ENCODE measurements at regions not wholly inside any gene's neighbourhood (a gene's known extent, or its start where the extent isn't known, plus 50 kb on each side); places are given as distances from the start of the nearest gene placed in this dataset.
"Not testable (repeated sequence)": the region's sequence is repeated elsewhere in the genome, so short reads cannot be mapped to it uniquely, and the experiment has no call there.

- Histone ChIP-seq H3K4me1 (ENCODE audit: control insufficient read depth, insufficient read depth, low read length) (no peaks in the 10 kb centered on the region), H3K27me3 (ENCODE audit: control insufficient read depth, insufficient read depth, low read length) (no peaks in the 10 kb centered on the region), H3K27ac (ENCODE audit: low read depth, low read length) (no peak overlapping the region), H3K9ac (ENCODE audit: low read length) (no peak overlapping the region), H3K36me3 (ENCODE audit: control insufficient read depth, insufficient read depth, low read length) (no peaks in the 10 kb centered on the region), H3K4me3 (ENCODE audit: low read length) (no peak overlapping the region)
Observed at GRCh38 chr14:83184531-83184930, 1650.9 kb upstream of the SEL1L start.

DNA sequence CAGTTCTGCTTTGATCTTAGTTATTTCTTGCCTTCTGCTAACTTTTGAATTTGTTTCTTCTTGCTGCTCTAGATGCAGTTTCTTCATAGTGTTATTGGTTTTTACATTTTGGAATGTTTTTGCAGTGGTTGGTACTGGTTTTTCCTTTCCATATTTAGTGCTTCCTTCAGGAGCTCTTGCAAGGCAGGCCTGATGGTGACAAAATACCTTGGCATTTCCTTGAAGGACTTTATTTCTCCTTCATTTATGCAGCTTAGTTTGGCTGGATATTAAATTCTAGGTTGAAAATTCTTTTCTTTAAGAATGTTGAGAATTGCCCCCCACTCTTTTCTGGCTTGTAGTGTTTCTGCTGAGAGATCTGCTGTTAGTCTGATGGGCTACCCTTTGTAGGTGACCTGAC lies 1654.7 kb upstream of the SEL1L start:
- not testable (repeated sequence) for H3K27ac ChIP-seq (ENCODE audit: low read depth, low read length); H3K27me3 ChIP-seq (ENCODE audit: control insufficient read depth, insufficient read depth, low read length); H3K36me3 ChIP-seq (ENCODE audit: control insufficient read depth, insufficient read depth, low read length); H3K9ac ChIP-seq (ENCODE audit: low read length); H3K4me1 ChIP-seq (ENCODE audit: control insufficient read depth, insufficient read depth, low read length); H3K4me3 ChIP-seq (ENCODE audit: low read length)

DNA sequence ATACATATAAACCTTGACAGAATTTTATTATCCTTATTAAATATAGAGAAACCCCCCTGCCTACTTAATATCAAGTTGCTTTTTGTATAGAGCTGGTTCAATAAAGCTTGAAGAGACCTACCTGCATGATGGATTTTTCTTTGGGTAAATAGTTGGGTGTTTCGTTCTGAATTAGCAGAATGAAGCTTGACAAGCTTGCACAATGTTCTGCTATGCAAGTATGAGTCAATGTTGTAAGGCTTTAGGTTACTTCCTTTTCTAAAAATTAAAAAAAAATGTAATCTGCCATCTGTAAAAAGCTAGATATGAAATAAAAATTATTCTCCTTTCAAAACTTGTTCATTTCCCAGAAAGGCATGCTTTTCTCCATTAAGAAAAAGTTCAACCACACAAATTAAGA lies 1662.6 kb upstream of the SEL1L start:
- Histone ChIP-seq H3K36me3 (ENCODE audit: control insufficient read depth, insufficient read depth, low read length) (no peaks in the 10 kb centered on the region), H3K4me3 (ENCODE audit: low read length) (no peak overlapping the region), H3K4me1 (ENCODE audit: control insufficient read depth, insufficient read depth, low read length) (no peaks in the 10 kb centered on the region), H3K9ac (ENCODE audit: low read length) (no peak overlapping the region), H3K27me3 (ENCODE audit: control insufficient read depth, insufficient read depth, low read length) (no peaks in the 10 kb centered on the region), H3K27ac (ENCODE audit: low read depth, low read length) (no peak overlapping the region)

GRCh38 chr14:83197271-83197670 lies 1663.6 kb upstream of the SEL1L start:
- no peaks in the 10 kb centered on the region for H3K36me3 ChIP-seq (ENCODE audit: control insufficient read depth, insufficient read depth, low read length)
- H3K9ac ChIP-seq (ENCODE audit: low read length) = no peak overlapping the region
- no peaks in the 10 kb centered on the region for H3K27me3 ChIP-seq (ENCODE audit: control insufficient read depth, insufficient read depth, low read length)
- H3K4me1 ChIP-seq (ENCODE audit: control insufficient read depth, insufficient read depth, low read length) = no peaks in the 10 kb centered on the region
- H3K27ac ChIP-seq (ENCODE audit: low read depth, low read length) = no peak overlapping the region
- H3K4me3 ChIP-seq (ENCODE audit: low read length) = no peak overlapping the region

DNA sequence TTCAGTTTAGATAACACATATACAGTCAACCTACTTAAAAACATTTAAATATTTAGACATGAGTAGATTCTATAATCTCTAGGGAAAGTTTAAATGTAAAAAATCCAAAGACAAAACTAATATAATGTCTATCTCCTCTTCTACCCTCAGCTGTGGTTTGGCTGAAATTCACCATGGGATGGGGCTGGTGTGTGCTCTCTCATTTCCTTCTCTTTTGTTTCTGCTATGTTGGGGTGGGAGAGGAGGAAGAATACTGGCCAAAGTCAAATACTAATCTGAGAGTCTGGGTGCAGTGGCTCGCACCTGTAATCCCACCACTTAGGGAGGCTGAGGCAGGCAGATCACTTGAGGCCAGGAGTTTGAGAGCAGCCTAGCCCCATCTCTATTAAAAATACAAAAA lies 1673.9 kb upstream of the SEL1L start:
- H3K9ac ChIP-seq (ENCODE audit: low read length) = no peak overlapping the region

DNA sequence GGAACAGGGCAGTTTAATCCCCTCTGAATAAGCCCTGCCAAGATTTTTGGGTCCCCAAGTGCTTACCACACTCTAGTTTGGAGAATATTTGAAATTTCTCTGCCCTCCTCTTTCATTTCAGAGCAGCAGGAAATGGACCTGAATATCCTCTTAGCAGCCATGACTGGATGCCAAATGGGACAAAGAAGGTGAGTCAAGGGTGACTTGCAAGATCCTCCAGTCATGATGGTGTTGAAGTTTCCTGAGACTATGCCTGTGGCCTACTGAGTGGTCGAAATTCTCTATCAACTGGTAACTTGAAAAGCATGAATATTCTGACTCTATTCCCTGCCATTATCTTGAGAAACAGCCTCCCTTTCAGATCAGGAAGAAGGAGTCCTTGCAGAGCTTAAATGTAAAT lies 1674.7 kb upstream of the SEL1L start:
- H3K27ac ChIP-seq (ENCODE audit: low read depth, low read length) = no peak overlapping the region
- H3K9ac ChIP-seq (ENCODE audit: low read length) = no peak overlapping the region
- no peaks in the 10 kb centered on the region for H3K4me1 ChIP-seq (ENCODE audit: control insufficient read depth, insufficient read depth, low read length)
- no peaks in the 10 kb centered on the region for H3K36me3 ChIP-seq (ENCODE audit: control insufficient read depth, insufficient read depth, low read length)
- H3K27me3 ChIP-seq (ENCODE audit: control insufficient read depth, insufficient read depth, low read length) = no peaks in the 10 kb centered on the region
- no peak overlapping the region for H3K4me3 ChIP-seq (ENCODE audit: low read length)

More for the DNA sequence above, 1673.9 kb upstream of the SEL1L start:
- Histone ChIP-seq H3K4me1 (ENCODE audit: control insufficient read depth, insufficient read depth, low read length) (no peaks in the 10 kb centered on the region), H3K27ac (ENCODE audit: low read depth, low read length) (no peak overlapping the region), H3K27me3 (ENCODE audit: control insufficient read depth, insufficient read depth, low read length) (no peaks in the 10 kb centered on the region), H3K36me3 (ENCODE audit: control insufficient read depth, insufficient read depth, low read length) (no peaks in the 10 kb centered on the region), H3K4me3 (ENCODE audit: low read length) (no peak overlapping the region)

GRCh38 chr14:83217492-83217891 lies 1683.8 kb upstream of the SEL1L start:
- Histone ChIP-seq H3K27ac (ENCODE audit: low read depth, low read length) (no peak overlapping the region), H3K4me1 (ENCODE audit: control insufficient read depth, insufficient read depth, low read length) (no peaks in the 10 kb centered on the region), H3K27me3 (ENCODE audit: control insufficient read depth, insufficient read depth, low read length) (no peaks in the 10 kb centered on the region), H3K4me3 (ENCODE audit: low read length) (no peak overlapping the region), H3K9ac (ENCODE audit: low read length) (no peak overlapping the region), H3K36me3 (ENCODE audit: control insufficient read depth, insufficient read depth, low read length) (no peaks in the 10 kb centered on the region)

DNA sequence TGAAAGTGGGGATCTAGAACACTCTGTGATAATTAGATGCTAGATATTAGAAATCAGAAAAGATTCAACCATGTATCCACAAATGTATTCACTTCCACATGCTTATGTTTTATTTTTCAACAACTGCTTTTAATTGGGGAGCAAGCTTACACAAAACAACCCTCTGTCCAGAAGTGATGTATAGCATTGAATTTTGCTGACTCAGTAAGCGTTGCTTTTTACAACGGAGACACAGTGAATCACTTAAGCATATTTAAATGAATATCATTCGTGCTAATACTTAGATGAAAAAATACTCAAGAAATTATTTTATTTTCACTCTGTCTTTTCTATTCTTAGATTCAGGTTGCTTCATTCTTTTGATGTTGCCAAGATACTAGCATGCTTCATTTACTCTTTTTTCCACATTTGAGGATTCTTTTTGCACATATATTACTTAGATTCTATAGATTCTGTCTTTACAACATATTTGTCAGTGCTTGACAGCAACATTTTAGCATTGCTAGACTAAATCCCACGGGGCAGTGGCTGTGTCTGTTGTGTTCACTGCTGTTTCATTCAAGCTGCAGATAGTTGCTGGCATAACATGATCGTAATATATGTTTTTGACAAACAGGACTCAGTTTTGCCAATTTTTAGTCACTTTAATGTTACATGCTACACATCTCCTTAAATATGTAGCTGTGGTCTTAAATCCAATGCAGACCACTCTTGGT lies 1714.4 kb upstream of the SEL1L start:
- H3K27me3 ChIP-seq (ENCODE audit: control insufficient read depth, insufficient read depth, low read length) = no peaks in the 10 kb centered on the region
- no peak overlapping the region for H3K27ac ChIP-seq (ENCODE audit: low read depth, low read length)
- H3K36me3 ChIP-seq (ENCODE audit: control insufficient read depth, insufficient read depth, low read length) = no peaks in the 10 kb centered on the region
- H3K4me1 ChIP-seq (ENCODE audit: control insufficient read depth, insufficient read depth, low read length) = peaks cover 4% of the 10 kb centered on the region
- no peak overlapping the region for H3K4me3 ChIP-seq (ENCODE audit: low read length)
- no peak overlapping the region for H3K9ac ChIP-seq (ENCODE audit: low read length)

GRCh38 chr14:83251402-83251801 lies 1717.7 kb upstream of the SEL1L start:
- Histone ChIP-seq H3K4me1 (ENCODE audit: control insufficient read depth, insufficient read depth, low read length) (peaks cover 4% of the 10 kb centered on the region), H3K36me3 (ENCODE audit: control insufficient read depth, insufficient read depth, low read length) (no peaks in the 10 kb centered on the region), H3K9ac (ENCODE audit: low read length) (no peak overlapping the region), H3K27me3 (ENCODE audit: control insufficient read depth, insufficient read depth, low read length) (no peaks in the 10 kb centered on the region), H3K4me3 (ENCODE audit: low read length) (no peak overlapping the region), H3K27ac (ENCODE audit: low read depth, low read length) (no peak overlapping the region)

- no peak overlapping the region for H3K4me3 ChIP-seq (ENCODE audit: low read length)
- no peaks in the 10 kb centered on the region for H3K27me3 ChIP-seq (ENCODE audit: control insufficient read depth, insufficient read depth, low read length)
- no peak overlapping the region for H3K27ac ChIP-seq (ENCODE audit: low read depth, low read length)
- H3K36me3 ChIP-seq (ENCODE audit: control insufficient read depth, insufficient read depth, low read length) = no peaks in the 10 kb centered on the region
- peaks cover 4% of the 10 kb centered on the region for H3K4me1 ChIP-seq (ENCODE audit: control insufficient read depth, insufficient read depth, low read length)
- H3K9ac ChIP-seq (ENCODE audit: low read length) = no peak overlapping the region
Observed at GRCh38 chr14:83253870-83254269, 1720.2 kb upstream of the SEL1L start.

GRCh38 chr14:83255015-83255726 lies 1721.5 kb upstream of the SEL1L start:
- Histone ChIP-seq H3K36me3 (ENCODE audit: control insufficient read depth, insufficient read depth, low read length) (no peaks in the 10 kb centered on the region), H3K27ac (ENCODE audit: low read depth, low read length) (no peak overlapping the region), H3K4me1 (ENCODE audit: control insufficient read depth, insufficient read depth, low read length) (peaks cover 4% of the 10 kb centered on the region), H3K4me3 (ENCODE audit: low read length) (no peak overlapping the region), H3K9ac (ENCODE audit: low read length) (no peak overlapping the region), H3K27me3 (ENCODE audit: control insufficient read depth, insufficient read depth, low read length) (no peaks in the 10 kb centered on the region)

- no peak overlapping the region for H3K4me3 ChIP-seq (ENCODE audit: low read length)
- H3K27ac ChIP-seq (ENCODE audit: low read depth, low read length) = no peak overlapping the region
Observed at GRCh38 chr14:83255727-83256090, 1722.1 kb upstream of the SEL1L start.

More at GRCh38 chr14:83255727-83256090, 1722.1 kb upstream of the SEL1L start:
- Histone ChIP-seq H3K4me1 (ENCODE audit: control insufficient read depth, insufficient read depth, low read length) (peaks cover 4% of the 10 kb centered on the region), H3K27me3 (ENCODE audit: control insufficient read depth, insufficient read depth, low read length) (no peaks in the 10 kb centered on the region), H3K36me3 (ENCODE audit: control insufficient read depth, insufficient read depth, low read length) (no peaks in the 10 kb centered on the region), H3K9ac (ENCODE audit: low read length) (no peak overlapping the region)

All from rectal smooth muscle tissue (tissue), 1 donor.